ENCODE measurements at regions not wholly inside any gene's neighbourhood (a gene's known extent, or its start where the extent isn't known, plus 50 kb on each side); places are given as distances from the start of the nearest gene placed in this dataset.

GRCh38 chr3:137108699-137109440 is 151.1 kb downstream of the IL20RB start:
- TF ChIP-seq CTCF (conservative IDR thresholded peaks at IDR 0.05; ENCODE audit: low read depth, low read length) = no peak
- no peak for TF ChIP-seq MAZ (IDR thresholded peaks at IDR 0.05; ENCODE audit: borderline replicate concordance, low read depth, low read length)
- no peak for TF ChIP-seq POLR2A (IDR thresholded peaks at IDR 0.05; ENCODE audit: low read depth, low read length)
- TF ChIP-seq CEBPB (IDR thresholded peaks at IDR 0.05; ENCODE audit: low read depth, low read length) = no peak
- no peak for TF ChIP-seq ELK1 (IDR thresholded peaks at IDR 0.05; ENCODE audit: borderline replicate concordance, low read depth, low read length)
- TF ChIP-seq BHLHE40 (IDR thresholded peaks at IDR 0.05; ENCODE audit: low read depth, low read length) = no peak
- no peak for TF ChIP-seq USF2 (IDR thresholded peaks at IDR 0.05; ENCODE audit: low read depth, low read length)
- no peak for TF ChIP-seq RAD21 (IDR thresholded peaks at IDR 0.05; ENCODE audit: low read length)
- no peak for TF ChIP-seq RCOR1 (IDR thresholded peaks at IDR 0.05; ENCODE audit: insufficient replicate concordance, low read length)
- no peak for TF ChIP-seq SMC3 (IDR thresholded peaks at IDR 0.05; ENCODE audit: low read depth, low read length)
